C4-2B (cell line): ENCODE measurements at regions not wholly inside any gene's neighbourhood (a gene's known extent, or its start where the extent isn't known, plus 50 kb on each side); places are given as distances from the start of the nearest gene placed in this dataset.

Source experiments
- CTCF ChIP-seq: fragments of 450-650 bp; conservative IDR thresholded peaks from 2 replicates; pipeline ENCODE4 v1.5.1; 2017; ENCODE audit warnings: mild to moderate bottlenecking
- ZFX ChIP-seq: fragments of 450-650 bp; IDR thresholded peaks from 2 replicates; pipeline ENCODE4 v1.6.1; 2017

GRCh38 chrX:148120151-148120550, 139.0 kb downstream of the FMR1NB start:
- TF ChIP-seq CTCF = no peak
- no peak for TF ChIP-seq ZFX
